ENCODE measurements at regions not wholly inside any gene's neighbourhood (a gene's known extent, or its start where the extent isn't known, plus 50 kb on each side); places are given as distances from the start of the nearest gene placed in this dataset.

DNA sequence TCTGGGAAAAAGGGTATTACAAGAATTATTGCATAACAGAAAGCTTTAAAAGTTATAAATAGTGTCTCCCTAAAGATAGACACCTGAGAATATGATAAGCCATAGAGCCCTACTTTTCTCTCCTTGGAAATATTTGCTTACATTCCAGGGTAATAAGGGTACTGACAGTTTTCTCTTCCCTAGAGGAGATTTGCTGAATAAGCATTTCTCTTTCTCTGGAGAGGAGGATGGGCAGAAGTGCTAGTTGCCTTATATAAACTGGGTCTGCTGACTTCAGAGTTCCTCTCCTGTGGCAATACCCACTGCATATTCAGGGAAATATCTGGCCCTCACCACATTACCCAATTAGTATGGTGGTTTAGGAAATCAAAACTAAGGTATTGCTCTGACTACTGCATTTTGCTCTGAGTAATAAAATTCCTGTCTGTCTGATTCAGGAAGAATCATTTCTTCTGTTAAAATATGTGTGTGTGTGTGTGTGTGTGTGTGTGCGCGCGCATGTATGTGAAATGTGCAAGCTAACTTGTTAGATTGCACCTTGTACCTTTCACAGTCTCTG is 1391.3 kb downstream of the DSC3 start:
- Mint-ChIP-seq H3K9me3 (ENCODE audit: unreplicated experiment) (no peaks in the 10 kb centered on the region), H3K27ac (ENCODE audit: unreplicated experiment) (no peak overlapping the region), H3K27me3 (ENCODE audit: insufficient read depth, unreplicated experiment) (no peaks in the 10 kb centered on the region), H3K4me3 (ENCODE audit: unreplicated experiment) (no peak overlapping the region), H3K36me3 (ENCODE audit: insufficient read depth, unreplicated experiment) (no peaks in the 10 kb centered on the region), H3K4me1 (ENCODE audit: low read depth, unreplicated experiment) (no peaks in the 10 kb centered on the region)
- Histone ChIP-seq H3K36me3 (ENCODE audit: control insufficient read depth, insufficient read depth, low read length) (no peaks in the 10 kb centered on the region), H3K9me3 (no peaks in the 10 kb centered on the region), H3K4me3 (ENCODE audit: low read depth, low read length) (no peak overlapping the region), H3K27me3 (replicated peaks; ENCODE audit: control insufficient read depth, insufficient read depth, low read length) (no peaks in the 10 kb centered on the region), H3K4me1 (no peaks in the 10 kb centered on the region)
- intact Hi-C loops (cut with micrococcal nuclease; ENCODE audit: unreplicated experiment), result no loop called here
- DNase-seq, result no peak
- ChIA-PET POLR2A (no interaction called here), CTCF (no interaction called here)
- TF ChIP-seq, protein P1, sequence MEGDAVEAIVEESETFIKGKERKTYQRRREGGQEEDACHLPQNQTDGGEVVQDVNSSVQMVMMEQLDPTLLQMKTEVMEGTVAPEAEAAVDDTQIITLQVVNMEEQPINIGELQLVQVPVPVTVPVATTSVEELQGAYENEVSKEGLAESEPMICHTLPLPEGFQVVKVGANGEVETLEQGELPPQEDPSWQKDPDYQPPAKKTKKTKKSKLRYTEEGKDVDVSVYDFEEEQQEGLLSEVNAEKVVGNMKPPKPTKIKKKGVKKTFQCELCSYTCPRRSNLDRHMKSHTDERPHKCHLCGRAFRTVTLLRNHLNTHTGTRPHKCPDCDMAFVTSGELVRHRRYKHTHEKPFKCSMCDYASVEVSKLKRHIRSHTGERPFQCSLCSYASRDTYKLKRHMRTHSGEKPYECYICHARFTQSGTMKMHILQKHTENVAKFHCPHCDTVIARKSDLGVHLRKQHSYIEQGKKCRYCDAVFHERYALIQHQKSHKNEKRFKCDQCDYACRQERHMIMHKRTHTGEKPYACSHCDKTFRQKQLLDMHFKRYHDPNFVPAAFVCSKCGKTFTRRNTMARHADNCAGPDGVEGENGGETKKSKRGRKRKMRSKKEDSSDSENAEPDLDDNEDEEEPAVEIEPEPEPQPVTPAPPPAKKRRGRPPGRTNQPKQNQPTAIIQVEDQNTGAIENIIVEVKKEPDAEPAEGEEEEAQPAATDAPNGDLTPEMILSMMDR (IDR thresholded peaks at IDR 0.05; ENCODE audit: insufficient read depth in 1 of 2, low read depth in 1 of 2, low read length in 1 of 2, severe bottlenecking in 1 of 2, unreplicated experiment in 1 of 2), result no peak
- BruUV-seq (replicated peaks), result no TSS peak

- no peaks in the 10 kb centered on the region for H3K9me3 ChIP-seq
Observed at GRCh38 chr18:29648891-29649290, 1393.7 kb downstream of the DSC3 start.

DNA sequence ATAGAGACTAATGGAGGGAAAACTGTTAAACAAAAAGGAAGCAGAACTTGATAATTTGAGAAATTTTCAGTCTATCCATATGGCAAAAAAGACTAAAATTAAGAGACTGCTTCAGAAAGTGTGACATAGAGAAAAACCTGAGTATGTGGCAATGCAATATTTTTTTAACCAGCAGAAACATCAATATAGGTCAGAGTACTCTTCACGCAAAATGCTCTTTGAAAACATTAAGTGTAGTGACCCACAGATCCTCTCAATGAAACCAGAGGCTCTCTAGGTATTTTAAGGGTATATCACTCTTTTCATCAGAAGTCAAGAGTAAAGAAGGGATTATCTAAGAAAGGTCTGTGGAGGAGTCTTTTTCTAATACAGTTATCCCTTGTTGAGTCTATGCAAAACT is 1394.8 kb downstream of the DSC3 start:
- no peaks in the 10 kb centered on the region for H3K36me3 ChIP-seq (ENCODE audit: control insufficient read depth, insufficient read depth, low read length)
- no peak for DNase-seq
- Mint-ChIP-seq H3K36me3 (ENCODE audit: insufficient read depth, unreplicated experiment) (no peaks in the 10 kb centered on the region), H3K4me3 (ENCODE audit: unreplicated experiment) (no peak overlapping the region), H3K4me1 (ENCODE audit: low read depth, unreplicated experiment) (no peaks in the 10 kb centered on the region), H3K27ac (ENCODE audit: unreplicated experiment) (no peak overlapping the region), H3K9me3 (ENCODE audit: unreplicated experiment) (no peaks in the 10 kb centered on the region), H3K27me3 (ENCODE audit: insufficient read depth, unreplicated experiment) (no peaks in the 10 kb centered on the region)
- POLR2A ChIA-PET, result no interaction called here
- no TSS peak for BruUV-seq (replicated peaks)
- H3K27me3 ChIP-seq (replicated peaks; ENCODE audit: control insufficient read depth, insufficient read depth, low read length), result no peaks in the 10 kb centered on the region
- CTCF ChIA-PET, result no interaction called here
- no peaks in the 10 kb centered on the region for H3K4me1 ChIP-seq
- intact Hi-C loops (cut with micrococcal nuclease; ENCODE audit: unreplicated experiment), result no loop called here
- TF ChIP-seq, protein P1 (IDR thresholded peaks at IDR 0.05; ENCODE audit: insufficient read depth in 1 of 2, low read depth in 1 of 2, low read length in 1 of 2, severe bottlenecking in 1 of 2, unreplicated experiment in 1 of 2), result no peak
- no peak overlapping the region for H3K4me3 ChIP-seq (ENCODE audit: low read depth, low read length)
- no peaks in the 10 kb centered on the region for H3K9me3 ChIP-seq

More at GRCh38 chr18:29648891-29649290, 1393.7 kb downstream of the DSC3 start:
- CTCF ChIA-PET, result no interaction called here
- no peaks in the 10 kb centered on the region for H3K36me3 ChIP-seq (ENCODE audit: control insufficient read depth, insufficient read depth, low read length)
- no peaks in the 10 kb centered on the region for H3K4me1 ChIP-seq
- no peaks in the 10 kb centered on the region for H3K27me3 ChIP-seq (replicated peaks; ENCODE audit: control insufficient read depth, insufficient read depth, low read length)
- no TSS peak for BruUV-seq (replicated peaks)
- POLR2A ChIA-PET, result no interaction called here
- Mint-ChIP-seq H3K4me3 (ENCODE audit: unreplicated experiment) (no peak overlapping the region), H3K27me3 (ENCODE audit: insufficient read depth, unreplicated experiment) (no peaks in the 10 kb centered on the region), H3K9me3 (ENCODE audit: unreplicated experiment) (no peaks in the 10 kb centered on the region), H3K36me3 (ENCODE audit: insufficient read depth, unreplicated experiment) (no peaks in the 10 kb centered on the region), H3K4me1 (ENCODE audit: low read depth, unreplicated experiment) (no peaks in the 10 kb centered on the region), H3K27ac (ENCODE audit: unreplicated experiment) (no peak overlapping the region)
- no peak overlapping the region for H3K4me3 ChIP-seq (ENCODE audit: low read depth, low read length)
- intact Hi-C loops (cut with micrococcal nuclease; ENCODE audit: unreplicated experiment), result no loop called here
- TF ChIP-seq, protein P1 (IDR thresholded peaks at IDR 0.05; ENCODE audit: insufficient read depth in 1 of 2, low read depth in 1 of 2, low read length in 1 of 2, severe bottlenecking in 1 of 2, unreplicated experiment in 1 of 2), result no peak
- no peak for DNase-seq
